ENCODE measurements at regions not wholly inside any gene's neighbourhood (a gene's known extent, or its start where the extent isn't known, plus 50 kb on each side); places are given as distances from the start of the nearest gene placed in this dataset.
"Not testable (repeated sequence)": the region's sequence is repeated elsewhere in the genome, so short reads cannot be mapped to it uniquely, and the experiment has no call there.

DNA sequence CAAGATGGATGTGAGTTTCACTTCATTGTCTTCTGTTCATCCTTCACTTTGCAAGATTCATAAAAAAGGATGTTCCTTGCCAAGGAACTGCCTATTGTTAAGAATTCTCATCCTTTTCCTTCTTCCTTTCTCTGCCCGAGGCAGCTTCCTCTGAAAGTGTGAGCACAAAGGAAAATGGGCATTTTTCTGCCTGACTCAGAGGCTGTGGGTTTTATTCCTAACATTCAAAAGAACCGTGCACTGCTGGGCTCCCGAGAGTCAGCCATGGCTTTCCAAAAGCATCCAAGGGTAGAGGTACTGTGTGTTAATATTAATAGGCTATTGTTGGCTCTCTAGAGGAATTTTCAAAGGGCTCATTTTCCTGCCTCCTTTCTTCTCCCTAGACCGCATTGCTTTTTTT, 289.4 kb downstream of the ABCC12 start:
- DNase-seq (ENCODE audit: low read depth in 1 of 2, low spot score in 1 of 2), result no peak

DNA sequence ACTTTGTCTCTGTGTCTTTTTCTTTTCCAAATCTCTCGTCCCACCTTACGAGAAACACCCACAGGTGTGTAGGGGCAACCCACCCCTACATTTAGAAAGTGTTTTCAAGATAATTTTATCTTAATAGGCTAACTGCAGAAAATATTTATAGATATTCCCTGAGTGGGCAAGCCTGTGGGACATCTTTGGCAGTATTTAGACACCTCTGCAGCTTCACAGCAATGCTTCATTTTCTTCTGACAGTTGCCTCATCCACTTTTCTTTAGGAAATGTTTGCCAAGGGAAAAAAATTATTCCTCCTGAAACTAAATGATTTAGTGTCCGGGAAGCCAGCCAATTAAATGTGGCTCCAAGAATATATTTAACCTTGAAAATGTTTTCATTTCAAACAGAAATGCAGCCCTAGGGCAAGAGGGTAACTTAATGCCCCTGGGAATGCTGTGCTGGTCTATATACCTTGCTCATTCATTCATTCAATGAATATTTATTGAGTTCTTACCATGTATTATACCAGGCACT, 290.4 kb downstream of the ABCC12 start:
- no peak for DNase-seq (ENCODE audit: low read depth in 1 of 2, low spot score in 1 of 2)

- not testable (repeated sequence) for DNase-seq (ENCODE audit: low read depth in 1 of 2, low spot score in 1 of 2)
Observed at GRCh38 chr16:47864262-47864661, 291.5 kb downstream of the ABCC12 start.

DNA sequence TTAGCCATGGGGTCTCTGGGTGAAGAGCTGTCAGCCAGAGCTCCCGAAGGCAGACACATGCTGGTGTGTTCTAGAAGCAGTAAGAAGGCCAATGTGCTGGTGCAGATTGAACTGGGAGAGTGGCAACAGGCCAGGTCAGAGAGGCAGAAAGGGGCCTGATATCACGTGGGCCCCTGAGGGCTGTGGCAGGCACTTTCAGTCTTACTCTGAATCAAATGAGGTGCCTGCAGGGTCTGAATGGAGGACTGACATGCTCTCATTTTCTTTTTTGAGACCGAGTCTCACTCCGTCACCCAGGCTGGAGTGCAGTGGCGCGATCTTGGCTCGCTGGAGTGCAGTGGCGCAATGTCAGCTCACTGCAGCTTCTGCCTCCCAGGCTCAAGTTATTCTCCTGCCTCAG, 293.8 kb downstream of the ABCC12 start:
- DNase-seq (ENCODE audit: low read depth in 1 of 2, low spot score in 1 of 2), result no peak

DNA sequence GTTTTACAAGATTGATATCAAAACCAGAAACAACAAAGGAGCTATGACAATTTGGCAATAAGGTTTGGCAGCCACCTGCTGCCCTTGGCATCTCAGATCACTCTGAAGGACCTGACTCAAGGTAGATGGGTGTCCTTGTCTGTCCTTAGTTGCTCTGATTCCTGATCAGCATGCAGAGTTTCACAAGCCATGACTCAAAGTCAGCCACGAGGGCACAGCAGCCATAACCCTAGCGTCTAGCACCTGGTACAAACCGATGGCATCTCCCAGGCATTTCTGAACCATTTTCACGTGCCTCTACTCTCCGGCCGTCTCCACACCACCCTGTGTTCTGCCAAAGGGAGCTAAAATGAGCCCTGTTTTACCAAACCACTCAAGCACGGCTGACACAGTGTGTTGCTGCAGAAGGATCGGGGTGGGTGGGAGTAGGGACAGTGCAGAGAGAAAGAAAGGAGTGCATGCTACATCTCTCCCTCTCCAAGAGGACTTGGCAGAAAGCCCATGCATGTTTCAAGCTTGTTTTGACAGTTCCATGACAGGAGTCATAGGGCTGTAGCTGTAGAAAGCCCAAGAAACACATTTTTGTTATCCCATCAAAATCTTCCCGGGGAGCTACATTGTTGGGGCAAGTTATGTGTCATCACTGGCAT, 297.3 kb downstream of the ABCC12 start:
- DNase-seq (ENCODE audit: low read depth in 1 of 2, low spot score in 1 of 2), result no peak

GRCh38 chr16:47855431-47855830, 300.4 kb downstream of the ABCC12 start:
- no peak for DNase-seq (ENCODE audit: low read depth in 1 of 2, low spot score in 1 of 2)

GRCh38 chr16:47854737-47855136, 301.1 kb downstream of the ABCC12 start:
- DNase-seq (ENCODE audit: low read depth in 1 of 2, low spot score in 1 of 2), result no peak

DNA sequence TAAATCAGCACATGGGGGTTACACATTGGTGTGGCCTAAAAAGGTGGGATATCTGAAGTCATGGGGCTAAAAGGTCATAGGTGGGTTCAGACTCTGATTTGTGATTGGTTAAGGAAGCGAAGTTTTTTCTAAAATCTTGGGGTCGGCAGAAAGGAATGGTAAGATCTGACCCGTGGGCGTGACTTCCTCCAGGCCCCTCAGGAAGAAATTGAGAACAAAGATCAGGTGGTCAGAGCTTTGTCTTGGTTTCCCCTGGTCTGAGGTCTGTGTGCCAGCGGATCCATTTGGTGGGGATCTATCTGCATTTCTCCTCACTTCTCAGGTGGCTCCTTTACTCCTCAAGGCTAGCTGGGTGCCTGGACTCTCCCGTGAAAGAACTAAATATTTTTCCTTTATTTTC, 302.8 kb downstream of the ABCC12 start:
- DNase-seq (ENCODE audit: low read depth in 1 of 2, low spot score in 1 of 2), result no peak

GRCh38 chr16:47851146-47851545, 304.6 kb downstream of the ABCC12 start:
- DNase-seq (ENCODE audit: low read depth in 1 of 2, low spot score in 1 of 2), result no peak

DNA sequence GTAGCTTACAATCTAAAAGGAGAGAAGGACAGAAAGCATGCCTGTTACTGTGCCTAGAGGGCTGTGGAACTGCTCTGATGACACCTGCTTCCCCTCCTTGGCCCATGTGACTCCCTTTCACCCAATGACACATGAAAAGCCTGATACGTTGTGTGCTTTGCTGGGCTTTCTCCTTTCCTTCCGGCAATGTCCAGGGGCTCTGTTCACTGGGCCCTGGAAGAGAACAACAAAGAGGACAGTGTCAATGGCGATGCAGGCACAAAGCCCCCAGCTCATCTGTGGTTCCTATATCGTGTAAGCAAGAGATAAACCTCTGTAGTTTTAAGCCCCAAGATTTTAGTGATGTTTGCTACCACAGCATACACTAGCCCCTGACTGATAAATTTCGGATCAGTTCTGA, 306.1 kb downstream of the ABCC12 start:
- DNase-seq (ENCODE audit: low read depth in 1 of 2, low spot score in 1 of 2), result no peak

- DNase-seq (ENCODE audit: low read depth in 1 of 2, low spot score in 1 of 2), result no peak
Observed at GRCh38 chr16:47848421-47849109, 307.2 kb downstream of the ABCC12 start.

DNA sequence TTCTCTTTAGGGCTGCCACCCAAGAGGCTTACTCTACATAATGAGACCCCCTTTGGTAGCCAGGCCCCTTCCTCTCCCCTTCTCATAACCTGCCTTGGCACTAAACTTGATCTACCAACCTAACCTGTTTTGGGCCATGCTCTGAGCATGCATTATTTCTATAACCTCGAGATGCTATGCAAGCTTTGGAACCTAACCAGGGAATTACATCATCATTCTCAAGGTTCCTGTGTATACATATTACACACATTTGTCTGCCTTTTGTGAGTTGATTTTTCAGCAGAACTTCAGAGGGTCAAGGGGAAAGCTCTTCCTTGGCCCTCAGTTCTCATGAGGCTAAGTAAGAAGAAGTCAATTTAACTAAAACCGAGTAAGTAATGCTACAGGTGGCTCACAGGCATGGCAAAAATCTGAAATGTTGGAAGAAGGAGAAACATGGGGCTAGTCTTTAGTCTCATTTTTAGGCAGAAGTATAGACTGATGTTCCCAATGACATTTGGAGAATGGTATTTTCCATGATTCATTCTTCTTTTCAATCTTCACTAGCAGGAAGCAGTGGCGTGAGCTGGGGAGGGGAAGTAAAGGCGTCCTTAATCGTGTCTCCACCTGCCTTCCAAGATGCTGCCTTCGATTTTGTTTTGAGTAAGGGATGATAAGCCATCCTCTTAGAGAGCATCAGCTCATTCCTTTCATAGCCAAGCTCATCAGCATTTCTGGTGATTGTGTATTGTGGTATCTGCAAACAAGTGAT, 308.4 kb downstream of the ABCC12 start:
- DNase-seq (ENCODE audit: low read depth in 1 of 2, low spot score in 1 of 2), result no peak

DNA sequence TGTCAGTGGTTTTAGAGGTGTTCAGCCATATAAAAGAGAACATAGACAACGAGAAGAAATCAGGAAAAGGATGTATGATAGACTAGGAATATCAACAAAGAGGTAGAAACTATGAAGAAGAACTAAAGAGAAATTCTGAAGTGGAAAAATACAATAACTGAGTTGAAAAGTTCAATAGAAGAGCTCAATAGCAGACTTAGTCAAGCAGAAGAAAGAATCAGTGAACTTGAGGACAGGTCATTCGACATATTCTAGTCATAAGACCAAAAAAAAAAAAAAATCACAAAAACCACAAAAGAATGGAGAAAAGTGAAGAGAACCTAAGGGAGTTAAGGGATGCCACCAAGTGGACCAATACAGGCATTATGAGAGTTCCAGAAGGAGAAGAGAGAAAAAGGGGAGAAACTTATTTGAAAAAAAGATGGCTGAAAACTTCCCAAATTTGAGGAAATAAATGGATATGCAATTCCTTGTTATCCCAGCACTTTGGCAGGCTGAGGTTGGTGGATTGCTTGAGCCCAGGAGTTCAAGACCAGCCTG, 321.2 kb downstream of the ABCC12 start:
- no peak for DNase-seq (ENCODE audit: low read depth in 1 of 2, low spot score in 1 of 2)

DNA sequence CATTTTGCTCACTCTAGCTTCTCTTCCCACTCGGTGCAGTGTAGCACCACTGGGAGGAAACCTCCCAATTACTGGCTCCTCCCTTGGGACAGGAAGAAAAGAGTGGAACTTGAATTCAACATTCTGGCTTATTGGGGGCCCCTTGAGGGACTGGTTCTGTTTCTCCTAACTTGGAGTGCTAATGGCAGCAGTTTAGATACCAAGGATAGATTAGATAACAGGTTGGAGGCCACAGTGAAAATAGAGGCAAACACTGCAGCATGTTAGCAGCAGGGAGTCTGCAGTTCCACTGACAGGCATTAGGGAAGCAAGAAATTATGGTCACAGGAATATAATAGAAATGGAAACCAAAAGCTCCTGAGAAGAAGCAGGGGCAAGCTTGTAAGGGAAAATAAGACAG, 322.0 kb downstream of the ABCC12 start:
- DNase-seq (ENCODE audit: low read depth in 1 of 2, low spot score in 1 of 2), result no peak

DNA sequence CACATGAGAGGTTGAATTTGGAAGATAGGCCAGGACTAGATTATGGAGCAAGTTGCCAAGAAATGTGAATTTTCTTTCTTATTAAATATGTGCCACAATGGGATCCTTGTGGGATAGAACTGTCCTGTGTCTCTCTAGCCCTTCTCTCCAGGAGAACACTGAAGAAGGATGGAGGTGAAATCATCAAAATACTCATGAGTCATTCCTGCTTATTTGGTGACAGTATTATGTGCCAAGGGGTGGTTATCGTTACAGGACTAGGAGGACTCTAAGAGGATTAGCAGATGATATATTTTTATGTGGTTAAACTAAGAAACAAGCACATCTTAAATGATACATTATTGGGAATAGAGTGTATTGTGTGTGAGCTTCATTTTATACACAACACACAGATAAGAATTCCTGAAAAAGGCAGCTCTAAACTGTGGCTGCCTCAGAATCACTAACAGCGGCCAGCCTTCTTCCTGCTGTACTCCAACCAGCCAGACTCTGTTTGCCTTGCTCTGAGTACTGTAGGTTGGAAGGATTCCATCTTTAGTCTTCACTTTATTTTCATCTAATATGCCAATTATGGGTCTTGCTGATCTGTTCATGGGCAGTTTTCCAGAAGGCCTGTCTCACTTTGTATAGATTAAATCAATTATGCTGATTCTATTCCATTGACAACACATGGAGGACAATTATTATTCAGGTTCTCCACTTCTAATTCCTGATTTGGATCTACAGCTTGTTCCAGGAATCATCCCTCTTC, 325.8 kb downstream of the ABCC12 start:
- DNase-seq (ENCODE audit: low read depth in 1 of 2, low spot score in 1 of 2), result no peak

DNA sequence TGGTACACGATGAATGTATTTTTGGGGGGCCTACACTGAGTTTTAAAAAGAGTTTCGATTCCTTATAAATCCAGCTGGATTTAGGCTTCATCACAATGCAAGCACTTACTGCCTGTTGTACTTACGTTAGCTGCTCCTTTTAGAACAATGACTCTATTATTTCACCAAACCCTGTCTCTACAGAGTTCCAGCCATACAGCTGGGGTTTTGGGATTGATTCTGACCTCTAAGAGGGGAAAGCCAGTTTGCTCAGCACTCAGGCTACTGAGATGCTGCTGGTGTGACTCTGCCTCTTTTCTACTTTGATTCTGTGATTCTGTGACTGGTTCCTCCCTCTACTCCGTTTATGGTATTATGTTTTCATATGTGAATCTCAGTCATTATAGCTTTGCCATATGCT, 329.7 kb downstream of the ABCC12 start:
- DNase-seq (ENCODE audit: low read depth in 1 of 2, low spot score in 1 of 2), result no peak

GRCh38 chr16:47817048-47817447, 338.7 kb downstream of the ABCC12 start:
- no peak for DNase-seq (ENCODE audit: low read depth in 1 of 2, low spot score in 1 of 2)

- no peak for DNase-seq (ENCODE audit: low read depth in 1 of 2, low spot score in 1 of 2)
Observed at GRCh38 chr16:47816511-47816910, 339.3 kb downstream of the ABCC12 start.

GRCh38 chr16:47815655-47816054, 340.1 kb downstream of the ABCC12 start:
- no peak for DNase-seq (ENCODE audit: low read depth in 1 of 2, low spot score in 1 of 2)

- not testable (repeated sequence) for DNase-seq (ENCODE audit: low read depth in 1 of 2, low spot score in 1 of 2)
Observed at GRCh38 chr16:47811758-47812157, 344.0 kb downstream of the ABCC12 start.

GRCh38 chr16:47806309-47806847, 345.2 kb downstream of the PHKB start:
- no peak for DNase-seq (ENCODE audit: low read depth in 1 of 2, low spot score in 1 of 2)

All from stimulated activated CD4-positive, alpha-beta T cell treated with anti-CD3 and anti-CD28 coated beads, Interleukin-15, amount 100 ng/mL, for 1 hour (primary cell).